H9 (cell line): ENCODE measurements at regions not wholly inside any gene's neighbourhood (a gene's known extent, or its start where the extent isn't known, plus 50 kb on each side); places are given as distances from the start of the nearest gene placed in this dataset.

ENCODE experiments used
- DNase-seq: peaks from one replicate; pipeline ENCODE4 v3.0.0-alpha.2; 2017
- H2AFZ ChIP-seq: one replicate; pipeline ENCODE4 v1.6.1; 2013; ENCODE audit warnings: mild to moderate bottlenecking, low read length, control low read depth, moderate library complexity
- H2AK5ac ChIP-seq: 2 replicates; pipeline ENCODE4 v1.6.1; 2013; ENCODE audit warnings: low read length, control low read depth, mixed read lengths; ENCODE audit not compliant: insufficient read length
- H2BK120ac ChIP-seq: one replicate; pipeline ENCODE4 v1.6.1; 2013; ENCODE audit warnings: low read depth, mild to moderate bottlenecking, low read length, control low read depth, inconsistent platforms; ENCODE audit not compliant: poor library complexity, severe bottlenecking
- H2BK12ac ChIP-seq: 2 replicates; pipeline ENCODE4 v1.6.1; 2013; ENCODE audit warnings: low read length, control low read depth, mixed read lengths, low read depth; ENCODE audit not compliant: insufficient read length
- H2BK15ac ChIP-seq: 2 replicates; pipeline ENCODE4 v1.6.1; 2013; ENCODE audit warnings: low read depth, low read length, control low read depth
- H2BK20ac ChIP-seq: one replicate; pipeline ENCODE4 v1.6.1; 2013; ENCODE audit warnings: low read depth, mild to moderate bottlenecking, low read length, control low read depth, inconsistent platforms; ENCODE audit not compliant: poor library complexity, severe bottlenecking
- H2BK5ac ChIP-seq: 2 replicates; pipeline ENCODE4 v1.6.1; 2013; ENCODE audit warnings: low read length, control low read depth, mixed read lengths; ENCODE audit not compliant: insufficient read length
- H3K14ac ChIP-seq: 2 replicates; pipeline ENCODE4 v1.6.1; 2013; ENCODE audit warnings: low read length, control low read depth; ENCODE audit not compliant: insufficient read depth
- H3K18ac ChIP-seq: 2 replicates; pipeline ENCODE4 v1.6.1; 2013; ENCODE audit warnings: low read depth, mild to moderate bottlenecking, mixed read lengths, low read length, control low read depth; ENCODE audit not compliant: insufficient read length
- H3K23ac ChIP-seq: 2 replicates; pipeline ENCODE4 v1.6.1; 2013; ENCODE audit warnings: low read length, control low read depth, mixed read lengths, low read depth; ENCODE audit not compliant: insufficient read length
- H3K23me2 ChIP-seq: 2 replicates; pipeline ENCODE4 v1.6.1; 2013; ENCODE audit warnings: low read depth, mild to moderate bottlenecking, mixed read lengths, low read length, control low read depth; ENCODE audit not compliant: insufficient read length, poor library complexity, severe bottlenecking
- H3K27ac ChIP-seq: 2 replicates; pipeline ENCODE4 v1.5.1; 2013; ENCODE audit warnings: low read length, control low read depth, mixed read lengths, low read depth; ENCODE audit not compliant: insufficient read length
- H3K27me3 ChIP-seq: 2 replicates; pipeline ENCODE4 v1.6.1; 2013; ENCODE audit warnings: low read length, control low read depth, inconsistent platforms; ENCODE audit not compliant: insufficient read depth
- H3K4ac ChIP-seq: 2 replicates; pipeline ENCODE4 v1.6.1; 2013; ENCODE audit warnings: low read depth, mild to moderate bottlenecking, control low read depth, inconsistent platforms, low read length, moderate library complexity
- H3K4me1 ChIP-seq: 2 replicates; pipeline ENCODE4 v1.6.1; 2013; ENCODE audit warnings: low read length, control low read depth, inconsistent platforms; ENCODE audit not compliant: insufficient read depth
- H3K4me2 ChIP-seq: 2 replicates; pipeline ENCODE4 v1.6.1; 2013; ENCODE audit warnings: low read length, control low read depth, mixed read lengths; ENCODE audit not compliant: insufficient read length, insufficient read depth
- H3K56ac ChIP-seq: 2 replicates; pipeline ENCODE4 v1.6.1; 2013; ENCODE audit warnings: low read depth, mild to moderate bottlenecking, mixed read lengths, low read length, control low read depth; ENCODE audit not compliant: insufficient read length
- H3K79me1 ChIP-seq: 2 replicates; pipeline ENCODE4 v1.6.1; 2013; ENCODE audit warnings: low read depth, mild to moderate bottlenecking, moderate library complexity, low read length, control low read depth, inconsistent platforms; ENCODE audit not compliant: insufficient read depth, poor library complexity, severe bottlenecking
- H3K79me2 ChIP-seq: 2 replicates; pipeline ENCODE4 v1.6.1; 2013; ENCODE audit warnings: low read length, control low read depth, inconsistent platforms; ENCODE audit not compliant: insufficient read depth
- H3K9ac ChIP-seq: 2 replicates; pipeline ENCODE4 v1.6.1; 2013; ENCODE audit warnings: low read length, control low read depth, mixed read lengths; ENCODE audit not compliant: insufficient read length; ENCODE audit errors: extremely low read depth
- H3K9me3 ChIP-seq: one replicate; pipeline ENCODE4 v1.6.1; 2013; ENCODE audit warnings: low read depth, low read length, inconsistent platforms; ENCODE audit not compliant: control insufficient read depth
- H3T11ph ChIP-seq: one replicate; pipeline ENCODE4 v1.6.1; 2013; ENCODE audit warnings: mild to moderate bottlenecking, low read length, control low read depth, inconsistent platforms
- H4K20me1 ChIP-seq: one replicate; pipeline ENCODE4 v1.6.1; 2013; ENCODE audit not compliant: control insufficient read depth, insufficient read length, insufficient read depth
- H4K5ac ChIP-seq: 2 replicates; pipeline ENCODE4 v1.6.1; 2013; ENCODE audit warnings: low read depth, mild to moderate bottlenecking, mixed read lengths, low read length, control low read depth; ENCODE audit not compliant: insufficient read length
- H4K8ac ChIP-seq: replicated peaks from 2 replicates; pipeline ENCODE4 v1.6.1; 2013; ENCODE audit warnings: low read length, control low read depth, mixed read lengths, low read depth; ENCODE audit not compliant: insufficient read length
- H4K91ac ChIP-seq: 2 replicates; pipeline ENCODE4 v1.6.1; 2013; ENCODE audit warnings: low read depth, mild to moderate bottlenecking, moderate library complexity, mixed read lengths, low read length, control low read depth; ENCODE audit not compliant: insufficient read length
- H3K27ac Mint-ChIP-seq, 3 experiments: 2 replicates in 2 of 3; 3 replicates in 1 of 3; pipeline ENCODE4 v1.8.0; 2020 to 2021; ENCODE audit warnings: mixed read lengths in 3 of 3, mild to moderate bottlenecking in 1 of 3, moderate library complexity in 1 of 3
- H3K27me3 Mint-ChIP-seq: 2 replicates; pipeline ENCODE4 v1.8.0; 2021; ENCODE audit warnings: low read depth, mild to moderate bottlenecking, moderate library complexity, mixed read lengths
- H3K36me3 Mint-ChIP-seq, 3 experiments: 2 replicates in 2 of 3; 3 replicates in 1 of 3; pipeline ENCODE4 v1.8.0; 2020 to 2021; ENCODE audit warnings: low read depth in 3 of 3, mixed read lengths in 3 of 3; ENCODE audit not compliant: insufficient read depth in 1 of 3
- H3K4me1 Mint-ChIP-seq, 2 experiments: 2 replicates each; pipeline ENCODE4 v1.8.0; 2020; ENCODE audit warnings: mixed read lengths in 2 of 2
- H3K4me3 Mint-ChIP-seq, 2 experiments: 2 replicates in 1 of 2; 3 replicates in 1 of 2; pipeline ENCODE4 v1.8.0; 2020 to 2021; ENCODE audit warnings: mild to moderate bottlenecking in 2 of 2, mixed read lengths in 2 of 2, moderate library complexity in 1 of 2
- H3K9me3 Mint-ChIP-seq, 2 experiments: 2 replicates in 1 of 2; 3 replicates in 1 of 2; pipeline ENCODE4 v1.8.0; 2020; ENCODE audit warnings: mild to moderate bottlenecking in 2 of 2, mixed read lengths in 2 of 2, moderate library complexity in 1 of 2
- CTCF ChIP-seq: fragments of 200-600 bp; sonication (generic); conservative IDR thresholded peaks from 3 replicates; pipeline ENCODE4 v1.8.0; 2021; ENCODE audit warnings: antibody characterized with exemption, mild to moderate bottlenecking
- WGBS: extraction: QIAGEN DNeasy Blood & Tissue Kit; methylation state at CpG from one replicate; pipeline ENCODE4 v1.1.7; 2013; ENCODE audit warnings: missing lambda C conversion rate, low lambda C conversion rate, mixed read lengths; ENCODE audit not compliant: insufficient read length; ENCODE audit errors: extremely low coverage; 5-methylcytosine and 5-hydroxymethylcytosine counted together

- H3K4ac ChIP-seq: no peak overlapping the region
- H3K23ac ChIP-seq: no peak overlapping the region
- no peak overlapping the region for H2AK5ac ChIP-seq
- H3T11ph ChIP-seq: no peak overlapping the region
- H2BK15ac ChIP-seq: no peak overlapping the region
- no peak overlapping the region for H2AFZ ChIP-seq
- no peaks in the 10 kb centered on the region for H3K79me1 ChIP-seq
- H3K18ac ChIP-seq: no peak overlapping the region
- no peaks in the 10 kb centered on the region for H3K9me3 Mint-ChIP-seq
- no peak for DNase-seq
- WGBS: no CpG with 5 or more reads among the region's 4 CpGs
- H3K36me3 Mint-ChIP-seq: no peaks in the 10 kb centered on the region
- H3K23me2 ChIP-seq: no peaks in the 10 kb centered on the region
- 0 out of 4 replicates have a peak, but pooled peaks cover 0 to 2% of the 10 kb centered on the region in 2 experiments for H3K4me1 Mint-ChIP-seq
- no peak overlapping the region for H2BK120ac ChIP-seq
- no peak overlapping the region for H3K27ac ChIP-seq
- no peaks in the 10 kb centered on the region for H3K27me3 Mint-ChIP-seq
- no peak overlapping the region for H4K91ac ChIP-seq
- no peak overlapping the region for H3K4me3 Mint-ChIP-seq
- H4K5ac ChIP-seq: no peak overlapping the region
- H4K20me1 ChIP-seq: no peaks in the 10 kb centered on the region
- no peaks in the 10 kb centered on the region for H3K27me3 ChIP-seq
- H2BK12ac ChIP-seq: no peak overlapping the region
- H3K27ac Mint-ChIP-seq: no peak overlapping the region
- H3K56ac ChIP-seq: no peak overlapping the region
- H3K4me2 ChIP-seq: no peak overlapping the region
- H2BK5ac ChIP-seq: no peak overlapping the region
- no peaks in the 10 kb centered on the region for H3K9me3 ChIP-seq
- no peak overlapping the region for H2BK20ac ChIP-seq
- no peak for TF ChIP-seq CTCF
- peaks cover 2% of the 10 kb centered on the region; the same call in 1 of the 2 replicates for H3K79me2 ChIP-seq
- H3K4me1 ChIP-seq: no peaks in the 10 kb centered on the region
- no peak overlapping the region for H3K9ac ChIP-seq
- no peak overlapping the region for H4K8ac ChIP-seq
- H3K14ac ChIP-seq: no peak overlapping the region
Observed at GRCh38 chr5:69010476-69010875, 83.3 kb upstream of the SLC30A5 start.
